Mesenchymal stem cell (in vitro differentiated cells and primary cell): ENCODE measurements at regions not wholly inside any gene's neighbourhood (a gene's known extent, or its start where the extent isn't known, plus 50 kb on each side); places are given as distances from the start of the nearest gene placed in this dataset.
"Not testable (repeated sequence)": the region's sequence is repeated elsewhere in the genome, so short reads cannot be mapped to it uniquely, and the experiment has no call there.

Source experiments
- DNase-seq: peaks from one replicate; pipeline ENCODE4 v3.0.0-alpha.2; 2013
- H2AFZ ChIP-seq: one replicate; pipeline ENCODE4 v1.6.1; 2013; ENCODE audit warnings: low read depth, mild to moderate bottlenecking, control low read depth, inconsistent platforms, low read length, moderate library complexity
- H2AK5ac ChIP-seq: 2 replicates; pipeline ENCODE4 v1.6.1; 2013; ENCODE audit warnings: low read length, moderate library complexity, mild to moderate bottlenecking, inconsistent platforms; ENCODE audit not compliant: severe bottlenecking
- H2BK120ac ChIP-seq: one replicate; pipeline ENCODE4 v1.6.1; 2013; ENCODE audit warnings: low read depth, mild to moderate bottlenecking, inconsistent platforms, low read length, moderate library complexity
- H2BK12ac ChIP-seq, 2 experiments: one replicate each; pipeline ENCODE4 v1.6.1; 2013; ENCODE audit warnings: inconsistent platforms in 2 of 2, low read length in 2 of 2, mild to moderate bottlenecking in 2 of 2, moderate library complexity in 2 of 2, control low read depth in 1 of 2
- H2BK15ac ChIP-seq: one replicate; pipeline ENCODE4 v1.6.1; 2013; ENCODE audit warnings: mild to moderate bottlenecking, low read depth, inconsistent platforms; ENCODE audit not compliant: poor library complexity, severe bottlenecking
- H2BK5ac ChIP-seq: 2 replicates; pipeline ENCODE4 v1.6.1; 2013; ENCODE audit warnings: low read depth, mild to moderate bottlenecking, low read length, control low read depth, inconsistent platforms; ENCODE audit not compliant: poor library complexity, severe bottlenecking
- H3K14ac ChIP-seq, 2 experiments: one replicate each; pipeline ENCODE4 v1.6.1; 2013; ENCODE audit warnings: inconsistent platforms in 2 of 2, low read length in 2 of 2, control low read depth in 1 of 2, mild to moderate bottlenecking in 1 of 2, moderate library complexity in 1 of 2
- H3K18ac ChIP-seq, 2 experiments: one replicate each; pipeline ENCODE4 v1.6.1; 2013; ENCODE audit warnings: inconsistent platforms in 2 of 2, low read length in 2 of 2, control low read depth in 1 of 2, low read depth in 1 of 2, mild to moderate bottlenecking in 1 of 2
- H3K23ac ChIP-seq, 2 experiments: one replicate each; pipeline ENCODE4 v1.6.1; 2013; ENCODE audit warnings: inconsistent platforms in 2 of 2, low read length in 2 of 2, mild to moderate bottlenecking in 2 of 2, moderate library complexity in 2 of 2, control low read depth in 1 of 2
- H3K27ac ChIP-seq: 2 replicates; pipeline ENCODE4 v1.5.1; 2013; ENCODE audit warnings: mild to moderate bottlenecking, moderate library complexity, low read length, control low read depth, inconsistent platforms; ENCODE audit not compliant: poor library complexity, severe bottlenecking
- H3K27me3 ChIP-seq, 2 experiments: 2 replicates each; pipeline versions ENCODE4 v1.6.1 to v1.7.0; 2013; ENCODE audit warnings: low read length in 2 of 2, mild to moderate bottlenecking in 2 of 2, moderate library complexity in 2 of 2, control low read depth in 1 of 2, inconsistent platforms in 1 of 2; ENCODE audit not compliant: control insufficient read depth in 1 of 2, insufficient read depth in 1 of 2
- H3K36me3 ChIP-seq, 2 experiments: 2 replicates each; pipeline versions ENCODE4 v1.6.1 to v1.7.0; 2013; ENCODE audit warnings: low read length in 2 of 2, control low read depth in 1 of 2, inconsistent platforms in 1 of 2, low read depth in 1 of 2, mild to moderate bottlenecking in 1 of 2; ENCODE audit not compliant: insufficient read depth in 2 of 2, control insufficient read depth in 1 of 2
- H3K4ac ChIP-seq, 2 experiments: one replicate each; pipeline ENCODE4 v1.6.1; 2013; ENCODE audit warnings: inconsistent platforms in 2 of 2, low read length in 2 of 2, mild to moderate bottlenecking in 2 of 2, moderate library complexity in 2 of 2, control low read depth in 1 of 2, low read depth in 1 of 2
- H3K4me1 ChIP-seq: 2 replicates; pipeline ENCODE4 v1.6.1; 2013; ENCODE audit warnings: low read depth, low read length, control low read depth; ENCODE audit not compliant: control insufficient read depth, insufficient read depth
- H3K4me2 ChIP-seq: 2 replicates; pipeline ENCODE4 v1.6.1; 2013; ENCODE audit warnings: low read length, mild to moderate bottlenecking, inconsistent platforms; ENCODE audit not compliant: poor library complexity, severe bottlenecking
- H3K4me3 ChIP-seq, 2 experiments: 2 replicates each; pipeline versions ENCODE4 v1.5.1 to v1.7.0; 2013; ENCODE audit warnings: low read length in 2 of 2, mild to moderate bottlenecking in 2 of 2, control low read depth in 1 of 2, low read depth in 1 of 2; ENCODE audit not compliant: insufficient read depth in 1 of 2
- H3K79me1 ChIP-seq: replicated peaks from 2 replicates; pipeline ENCODE4 v1.6.1; 2013; ENCODE audit warnings: mild to moderate bottlenecking, control low read depth, low read length, inconsistent platforms; ENCODE audit not compliant: poor library complexity, severe bottlenecking
- H3K9ac ChIP-seq: 2 replicates; pipeline ENCODE4 v1.7.0; 2013; ENCODE audit warnings: mild to moderate bottlenecking, low read length, moderate library complexity
- H3K9me3 ChIP-seq: 2 replicates; pipeline ENCODE4 v1.7.0; 2013; ENCODE audit warnings: mild to moderate bottlenecking, low read length; ENCODE audit not compliant: control insufficient read depth
- H4K8ac ChIP-seq: one replicate; pipeline ENCODE4 v1.6.1; 2013; ENCODE audit warnings: inconsistent platforms, mild to moderate bottlenecking, low read length, moderate library complexity
- H4K91ac ChIP-seq: one replicate; pipeline ENCODE4 v1.6.1; 2013; ENCODE audit warnings: mild to moderate bottlenecking, low read length, inconsistent platforms
- WGBS: methylation state at CpG from one replicate; pipeline ENCODE4 v1.1.7; 2013; ENCODE audit warnings: mixed read lengths; 5-methylcytosine and 5-hydroxymethylcytosine counted together

GRCh38 chr2:103200774-103201173 is 438.9 kb downstream of the TMEM182 start:
- not testable (repeated sequence) for H3K14ac ChIP-seq, H3K4ac ChIP-seq, H3K4me2 ChIP-seq, H3K9me3 ChIP-seq, H2BK15ac ChIP-seq, H2BK12ac ChIP-seq, H3K4me3 ChIP-seq, H3K36me3 ChIP-seq, H2BK5ac ChIP-seq, H3K4me1 ChIP-seq, H2AK5ac ChIP-seq, H3K79me1 ChIP-seq, H2AFZ ChIP-seq, DNase-seq, H3K18ac ChIP-seq, H3K27ac ChIP-seq, H3K9ac ChIP-seq, H2BK120ac ChIP-seq, H3K27me3 ChIP-seq, H3K23ac ChIP-seq, H4K8ac ChIP-seq, H4K91ac ChIP-seq
- 68% methylated on average over 4 of the region's 4 CpGs for WGBS

DNA sequence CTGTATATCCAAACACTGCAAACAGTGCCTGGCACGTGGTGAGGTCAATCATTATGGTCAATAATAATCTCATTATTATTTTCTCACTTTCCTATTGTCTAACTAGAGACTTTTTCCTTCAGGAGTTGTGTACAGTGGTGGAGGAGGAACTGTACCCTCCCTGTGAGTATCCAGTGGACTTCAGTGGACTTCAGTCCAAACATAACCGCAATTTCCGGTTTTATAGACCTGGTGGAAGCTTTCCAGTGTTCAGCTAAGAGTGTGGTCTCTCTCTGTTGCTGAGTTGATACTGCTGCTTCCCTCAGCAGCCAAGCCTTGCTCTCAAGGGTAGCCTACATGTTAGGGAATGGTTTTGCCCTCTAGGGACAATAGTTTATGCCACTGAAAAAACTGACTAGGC is 447.1 kb downstream of the TMEM182 start:
- Histone ChIP-seq H3K9ac (no peak overlapping the region), H2BK15ac (no peak overlapping the region), H3K4me2 (no peak overlapping the region), H3K79me1 (no peaks in the 10 kb centered on the region), H3K14ac (no peak overlapping the region), H3K4me1 (no peaks in the 10 kb centered on the region), H3K4me3 (no peak overlapping the region), H3K9me3 (no peaks in the 10 kb centered on the region), H3K36me3 (no peaks in the 10 kb centered on the region), H2BK12ac (no peak overlapping the region), H2BK120ac (no peak overlapping the region), H3K23ac (no peak overlapping the region), H4K91ac (no peak overlapping the region), H3K4ac (no peak overlapping the region), H2AFZ (no peak overlapping the region), H3K27me3 (no peaks in the 10 kb centered on the region), H2AK5ac (no peak overlapping the region), H4K8ac (no peak overlapping the region), H3K27ac (no peak overlapping the region), H3K18ac (no peak overlapping the region), H2BK5ac (no peak overlapping the region)
- 71% methylated on average over 2 of the region's 3 CpGs for WGBS
- no peak for DNase-seq

DNA sequence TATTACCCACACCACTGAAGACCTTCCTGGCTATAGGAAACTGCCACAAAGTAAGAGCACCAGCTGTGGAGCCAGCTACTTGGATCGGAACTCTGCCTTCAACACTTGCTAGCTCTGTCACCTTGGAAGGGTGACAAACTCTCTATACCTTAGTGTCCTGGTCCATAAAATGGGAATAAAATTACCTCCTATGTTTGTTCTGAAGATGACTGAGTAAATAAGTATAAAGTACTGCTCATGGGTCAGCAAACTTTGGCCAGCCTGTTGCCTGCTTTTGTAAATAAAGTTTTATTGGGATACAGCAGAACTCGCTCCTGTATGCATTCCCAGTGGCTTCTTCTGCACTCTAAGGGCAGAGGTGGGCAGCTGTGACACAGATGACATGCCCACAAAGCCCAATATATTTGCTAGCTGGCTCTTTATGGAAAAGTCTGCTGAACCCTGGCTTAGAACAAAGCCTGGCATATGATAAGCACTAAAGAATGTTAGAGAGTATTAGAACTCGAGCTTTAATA is 451.3 kb downstream of the TMEM182 start:
- H3K18ac ChIP-seq, result no peak overlapping the region
- H3K4me1 ChIP-seq, result no peaks in the 10 kb centered on the region
- H2BK120ac ChIP-seq, result no peak overlapping the region
- no peak overlapping the region for H3K27ac ChIP-seq
- H4K91ac ChIP-seq, result no peak overlapping the region
- 66% methylated on average over 3 of the region's 3 CpGs for WGBS
- H3K9ac ChIP-seq, result no peak overlapping the region
- DNase-seq, result no peak
- no peak overlapping the region for H3K4me3 ChIP-seq
- H3K27me3 ChIP-seq, result no peaks in the 10 kb centered on the region
- H2BK5ac ChIP-seq, result no peak overlapping the region
- H2BK15ac ChIP-seq, result no peak overlapping the region
- H3K14ac ChIP-seq, result no peak overlapping the region
- no peaks in the 10 kb centered on the region for H3K79me1 ChIP-seq
- no peak overlapping the region for H3K4me2 ChIP-seq
- no peak overlapping the region for H3K23ac ChIP-seq
- no peak overlapping the region for H4K8ac ChIP-seq
- no peak overlapping the region for H2AFZ ChIP-seq
- no peak overlapping the region for H2BK12ac ChIP-seq
- no peaks in the 10 kb centered on the region for H3K36me3 ChIP-seq
- no peaks in the 10 kb centered on the region for H3K9me3 ChIP-seq
- H2AK5ac ChIP-seq, result no peak overlapping the region
- H3K4ac ChIP-seq, result no peak overlapping the region

- Histone ChIP-seq H3K27me3 (no peaks in the 10 kb centered on the region), H3K23ac (no peak overlapping the region), H3K4ac (no peak overlapping the region), H3K4me1 (no peaks in the 10 kb centered on the region), H3K27ac (no peak overlapping the region), H2AFZ (no peak overlapping the region), H3K14ac (no peak overlapping the region), H2AK5ac (no peak overlapping the region), H3K4me2 (no peak overlapping the region), H3K79me1 (no peaks in the 10 kb centered on the region), H3K4me3 (no peak overlapping the region), H2BK120ac (no peak overlapping the region), H2BK5ac (no peak overlapping the region), H2BK12ac (no peak overlapping the region), H3K36me3 (no peaks in the 10 kb centered on the region), H2BK15ac (no peak overlapping the region), H4K8ac (no peak overlapping the region), H3K18ac (no peak overlapping the region), H4K91ac (no peak overlapping the region), H3K9me3 (peaks cover 3% of the 10 kb centered on the region), H3K9ac (no peak overlapping the region)
- no peak for DNase-seq
These were observed 456.7 kb downstream of the TMEM182 start for GRCh38 chr2:103218516-103218915.
